ENCODE measurements at regions not wholly inside any gene's neighbourhood (a gene's known extent, or its start where the extent isn't known, plus 50 kb on each side); places are given as distances from the start of the nearest gene placed in this dataset.

- no peak for TF ChIP-seq CTCF (IDR thresholded peaks at IDR 0.05)
- Mint-ChIP-seq H3K9me3 (no peaks in the 10 kb centered on the region; the same call in 1 of the 2 replicates), H3K4me1 (ENCODE audit: low read depth) (no peaks in the 10 kb centered on the region), H3K27me3 (ENCODE audit: insufficient read depth) (no peaks in the 10 kb centered on the region; the same call in none of the 2 replicates), H3K4me3 (no peak overlapping the region), H3K27ac (no peak overlapping the region), H3K36me3 (ENCODE audit: low read depth) (no peaks in the 10 kb centered on the region)
- DNase-seq: no peak
These were observed 361.3 kb downstream of the SS18 start for GRCh38 chr18:25729072-25729471.

- no peaks in the 10 kb centered on the region for H3K36me3 Mint-ChIP-seq (ENCODE audit: low read depth)
- no peak for DNase-seq
- no peak for TF ChIP-seq CTCF (IDR thresholded peaks at IDR 0.05)
- no peaks in the 10 kb centered on the region; the same call in 1 of the 2 replicates for H3K27me3 Mint-ChIP-seq (ENCODE audit: insufficient read depth)
- no peaks in the 10 kb centered on the region; the same call in 1 of the 2 replicates for H3K9me3 Mint-ChIP-seq
- no peak overlapping the region for H3K4me3 Mint-ChIP-seq
- no peak overlapping the region for H3K27ac Mint-ChIP-seq
- H3K4me1 Mint-ChIP-seq (ENCODE audit: low read depth): no peaks in the 10 kb centered on the region
These were observed 363.0 kb downstream of the SS18 start for GRCh38 chr18:25727281-25727985.

GRCh38 chr18:25726298-25726697, 364.1 kb downstream of the SS18 start:
- Mint-ChIP-seq H3K9me3 (no peaks in the 10 kb centered on the region; the same call in 1 of the 2 replicates), H3K4me1 (ENCODE audit: low read depth) (no peaks in the 10 kb centered on the region), H3K27me3 (ENCODE audit: insufficient read depth) (no peaks in the 10 kb centered on the region; the same call in 1 of the 2 replicates), H3K36me3 (ENCODE audit: low read depth) (no peaks in the 10 kb centered on the region), H3K27ac (no peak overlapping the region), H3K4me3 (no peak overlapping the region)
- no peak for DNase-seq
- no peak for TF ChIP-seq CTCF (IDR thresholded peaks at IDR 0.05)

- TF ChIP-seq CTCF (IDR thresholded peaks at IDR 0.05): no peak
- Mint-ChIP-seq H3K27ac (no peak overlapping the region), H3K36me3 (ENCODE audit: low read depth) (no peaks in the 10 kb centered on the region), H3K9me3 (no peaks in the 10 kb centered on the region; the same call in 1 of the 2 replicates), H3K4me3 (no peak overlapping the region), H3K27me3 (ENCODE audit: insufficient read depth) (no peaks in the 10 kb centered on the region), H3K4me1 (ENCODE audit: low read depth) (no peaks in the 10 kb centered on the region)
- DNase-seq: no peak
These were observed 364.9 kb downstream of the SS18 start for GRCh38 chr18:25725501-25725900.

- Mint-ChIP-seq H3K4me1 (ENCODE audit: low read depth) (no peaks in the 10 kb centered on the region), H3K9me3 (no peaks in the 10 kb centered on the region), H3K27ac (no peak overlapping the region), H3K27me3 (ENCODE audit: insufficient read depth) (no peaks in the 10 kb centered on the region), H3K36me3 (ENCODE audit: low read depth) (no peaks in the 10 kb centered on the region), H3K4me3 (no peak overlapping the region)
- no peak for DNase-seq
- TF ChIP-seq CTCF (IDR thresholded peaks at IDR 0.05): no peak
These were observed 365.4 kb downstream of the SS18 start for GRCh38 chr18:25724997-25725396.
